Astrocyte of the cerebellum (primary cell): ENCODE measurements at regions not wholly inside any gene's neighbourhood (a gene's known extent, or its start where the extent isn't known, plus 50 kb on each side); places are given as distances from the start of the nearest gene placed in this dataset.

Source experiments
- DNase-seq: peaks from one replicate; pipeline ENCODE4 v3.0.0-alpha.2; 2011; ENCODE audit warnings: low read depth
- H3K4me3 ChIP-seq: 2 replicates; pipeline ENCODE4 v1.5.1; 2011; ENCODE audit warnings: mild to moderate bottlenecking, low read depth, low read length, moderate library complexity
- CTCF ChIP-seq: IDR thresholded peaks from 2 replicates; pipeline ENCODE4 v1.5.1; 2012; ENCODE audit warnings: low read length, low read depth, moderate library complexity, mild to moderate bottlenecking; ENCODE audit errors: missing control alignments
- in situ Hi-C: cut with HindIII; loops from 2 replicates; pipeline ENCODE4 v1.10.0; 2017; ENCODE audit warnings: low sequenced_read_pairs

GRCh38 chr1:87816646-87817045 is 488.0 kb downstream of the LMO4 start:
- TF ChIP-seq CTCF, result no peak

GRCh38 chr1:87820668-87821334 is 492.1 kb downstream of the LMO4 start:
- TF ChIP-seq CTCF, result no peak
- H3K4me3 ChIP-seq, result no peak overlapping the region

More at GRCh38 chr1:87816646-87817045, 488.0 kb downstream of the LMO4 start:
- DNase-seq, result no peak
- in situ Hi-C loops, result no loop called here
- no peak overlapping the region for H3K4me3 ChIP-seq

GRCh38 chr1:87821335-87821697 is 492.6 kb downstream of the LMO4 start:
- no peak for TF ChIP-seq CTCF
- in situ Hi-C loops, result no loop called here
- no peak for DNase-seq
- H3K4me3 ChIP-seq, result no peak overlapping the region

More at GRCh38 chr1:87820668-87821334, 492.1 kb downstream of the LMO4 start:
- in situ Hi-C loops, result no loop called here
- DNase-seq, result no peak

GRCh38 chr1:87826681-87827251 is 498.1 kb downstream of the LMO4 start:
- no peak overlapping the region for H3K4me3 ChIP-seq
- DNase-seq, result no peak
- no peak for TF ChIP-seq CTCF
- in situ Hi-C loops, result no loop called here

DNA sequence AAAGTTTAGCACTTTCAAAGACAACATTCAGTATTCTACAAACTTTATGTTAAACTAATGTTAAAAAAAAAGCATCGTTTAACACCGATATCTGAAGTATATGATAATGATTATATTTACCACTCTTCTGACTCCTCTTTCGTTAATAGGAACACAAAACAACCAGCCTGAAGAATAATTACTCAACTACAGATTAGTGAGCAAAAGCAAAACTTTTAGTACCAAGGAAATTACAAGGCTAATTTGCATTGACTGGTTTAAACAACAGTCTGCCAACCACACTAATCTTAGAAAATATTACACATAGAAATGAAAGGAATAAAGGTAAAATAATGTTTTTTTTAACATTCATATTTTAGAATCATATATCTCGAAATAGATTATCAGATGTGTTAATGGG is 500.7 kb downstream of the LMO4 start:
- TF ChIP-seq CTCF, result no peak
- in situ Hi-C loops, result no loop called here
- DNase-seq, result no peak
- no peak overlapping the region for H3K4me3 ChIP-seq

DNA sequence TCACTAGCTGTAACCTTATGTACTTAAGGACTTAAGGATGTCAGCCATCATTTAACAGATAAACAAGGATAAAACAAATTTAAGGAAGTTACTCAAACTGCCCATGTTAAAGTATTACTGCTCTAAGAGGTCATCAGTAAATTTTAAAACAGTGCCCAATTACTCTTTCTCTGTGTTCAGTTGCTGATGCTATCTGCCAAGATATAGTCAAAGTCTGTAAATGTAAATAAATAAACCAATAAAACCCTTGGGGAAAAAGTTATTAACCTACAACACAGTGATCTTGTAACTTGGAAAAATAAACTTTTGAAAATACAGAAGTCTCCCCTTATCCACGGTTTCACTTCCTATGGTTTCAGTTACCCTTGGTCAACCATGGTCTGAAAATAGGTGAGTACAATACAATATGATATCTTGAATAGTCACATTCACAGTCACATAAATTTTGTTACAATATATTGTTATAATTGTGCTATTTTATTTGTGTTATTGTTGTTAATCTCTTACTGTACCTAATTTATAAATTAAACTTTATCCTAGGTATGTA is 501.8 kb downstream of the LMO4 start:
- no peak for TF ChIP-seq CTCF
- in situ Hi-C loops, result no loop called here
- H3K4me3 ChIP-seq, result no peak overlapping the region
- DNase-seq, result no peak
